ENCODE measurements at regions not wholly inside any gene's neighbourhood (a gene's known extent, or its start where the extent isn't known, plus 50 kb on each side); places are given as distances from the start of the nearest gene placed in this dataset.

GRCh38 chrX:124818033-124818432 is 471.7 kb downstream of the SH2D1A start:
- DNase-seq = no peak
- TF ChIP-seq, protein P1, sequence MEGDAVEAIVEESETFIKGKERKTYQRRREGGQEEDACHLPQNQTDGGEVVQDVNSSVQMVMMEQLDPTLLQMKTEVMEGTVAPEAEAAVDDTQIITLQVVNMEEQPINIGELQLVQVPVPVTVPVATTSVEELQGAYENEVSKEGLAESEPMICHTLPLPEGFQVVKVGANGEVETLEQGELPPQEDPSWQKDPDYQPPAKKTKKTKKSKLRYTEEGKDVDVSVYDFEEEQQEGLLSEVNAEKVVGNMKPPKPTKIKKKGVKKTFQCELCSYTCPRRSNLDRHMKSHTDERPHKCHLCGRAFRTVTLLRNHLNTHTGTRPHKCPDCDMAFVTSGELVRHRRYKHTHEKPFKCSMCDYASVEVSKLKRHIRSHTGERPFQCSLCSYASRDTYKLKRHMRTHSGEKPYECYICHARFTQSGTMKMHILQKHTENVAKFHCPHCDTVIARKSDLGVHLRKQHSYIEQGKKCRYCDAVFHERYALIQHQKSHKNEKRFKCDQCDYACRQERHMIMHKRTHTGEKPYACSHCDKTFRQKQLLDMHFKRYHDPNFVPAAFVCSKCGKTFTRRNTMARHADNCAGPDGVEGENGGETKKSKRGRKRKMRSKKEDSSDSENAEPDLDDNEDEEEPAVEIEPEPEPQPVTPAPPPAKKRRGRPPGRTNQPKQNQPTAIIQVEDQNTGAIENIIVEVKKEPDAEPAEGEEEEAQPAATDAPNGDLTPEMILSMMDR (IDR thresholded peaks at IDR 0.05) = no peak
- TF ChIP-seq EP300 (IDR thresholded peaks at IDR 0.05; ENCODE audit: low read depth) (no peak), POLR2A (IDR thresholded peaks at IDR 0.05) (no peak), POLR2AphosphoS5 (IDR thresholded peaks at IDR 0.05) (no peak)
- Histone ChIP-seq H3K36me3 (no peaks in the 10 kb centered on the region), H3K9me3 (no peaks in the 10 kb centered on the region), H3K4me1 (no peaks in the 10 kb centered on the region), H3K27ac (no peak overlapping the region), H3K4me3 (no peak overlapping the region), H3K27me3 (no peaks in the 10 kb centered on the region)
- intact Hi-C loops (cut with DNase I; ENCODE audit: low total_unique reads) = no loop called here
- 81 to 98% methylated on average over 4 to 5 of the region's 5 CpGs for WGBS, 2 donors (ENCODE audit: low coverage in 1 of 2)
- in situ Hi-C loops (cut with MboI; ENCODE audit: low pct_ligation_motif_present in 1 of 4, low pct_unique_long_range_greater_than_20kb in 1 of 4, low sequenced_read_pairs in 3 of 4) = no loop called here

DNA sequence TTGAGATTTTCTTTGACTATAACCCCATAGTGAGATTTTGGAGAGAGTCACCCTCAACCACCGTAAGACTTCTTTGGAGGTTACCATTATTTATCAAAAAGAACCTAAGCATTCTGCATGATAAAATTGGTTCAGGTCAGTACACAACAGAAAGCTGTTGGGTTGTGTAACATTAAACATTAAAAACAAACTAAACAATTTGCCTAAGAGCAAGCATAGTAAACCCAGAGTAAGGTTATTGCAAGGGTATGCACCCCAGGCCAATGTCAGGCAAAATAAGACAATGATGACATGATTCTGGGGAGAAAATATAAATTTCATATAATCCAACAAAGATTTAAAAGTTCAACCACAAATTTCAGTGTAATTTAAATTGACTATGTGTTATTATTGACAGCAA is 472.4 kb downstream of the SH2D1A start:
- TF ChIP-seq EP300 (IDR thresholded peaks at IDR 0.05; ENCODE audit: low read depth) (no peak), POLR2AphosphoS5 (IDR thresholded peaks at IDR 0.05) (no peak), POLR2A (IDR thresholded peaks at IDR 0.05) (no peak)
- TF ChIP-seq, protein P1 (IDR thresholded peaks at IDR 0.05) = no peak
- intact Hi-C loops (cut with DNase I; ENCODE audit: low total_unique reads) (no loop called here), in situ Hi-C loops (cut with MboI; ENCODE audit: low pct_ligation_motif_present in 1 of 4, low pct_unique_long_range_greater_than_20kb in 1 of 4, low sequenced_read_pairs in 3 of 4) (no loop called here)
- Histone ChIP-seq H3K9me3 (no peaks in the 10 kb centered on the region), H3K4me1 (no peaks in the 10 kb centered on the region), H3K4me3 (no peak overlapping the region), H3K27me3 (no peaks in the 10 kb centered on the region), H3K27ac (no peak overlapping the region), H3K36me3 (no peaks in the 10 kb centered on the region)
- WGBS, 2 donors (ENCODE audit: low coverage in 1 of 2) = 88% methylated on average over 1 of the region's 1 CpG; no CpG with 5 or more reads in 1 of the 2 donors
- no peak for DNase-seq

DNA sequence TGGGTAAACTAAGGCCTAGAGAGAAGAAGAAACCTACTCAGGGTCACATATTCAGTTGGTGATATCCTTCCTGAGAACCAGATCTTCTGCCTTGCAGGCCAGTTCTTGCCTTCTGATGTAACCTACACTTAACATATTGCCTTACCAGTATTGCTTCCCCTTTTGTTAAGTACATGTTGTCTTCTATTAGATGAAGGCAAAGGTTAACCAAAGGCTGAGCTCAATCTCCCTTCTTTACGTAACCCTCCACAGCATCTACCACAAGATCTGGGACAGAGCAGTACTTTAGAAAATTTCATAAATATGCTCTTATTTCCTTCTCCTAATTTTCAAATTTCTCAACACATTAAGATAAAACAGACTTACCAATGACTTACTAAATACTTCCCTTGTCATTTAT is 474.4 kb downstream of the SH2D1A start:
- no peak for TF ChIP-seq POLR2A (IDR thresholded peaks at IDR 0.05)
- no peak for TF ChIP-seq EP300 (IDR thresholded peaks at IDR 0.05; ENCODE audit: low read depth)
- TF ChIP-seq, protein P1 (IDR thresholded peaks at IDR 0.05) = no peak
- no peak for TF ChIP-seq POLR2AphosphoS5 (IDR thresholded peaks at IDR 0.05)
- Histone ChIP-seq H3K9me3 (no peaks in the 10 kb centered on the region), H3K27me3 (no peaks in the 10 kb centered on the region), H3K4me1 (no peaks in the 10 kb centered on the region), H3K27ac (no peak overlapping the region), H3K36me3 (no peaks in the 10 kb centered on the region), H3K4me3 (no peak overlapping the region)
- in situ Hi-C loops (cut with MboI; ENCODE audit: low pct_ligation_motif_present in 1 of 4, low pct_unique_long_range_greater_than_20kb in 1 of 4, low sequenced_read_pairs in 3 of 4) (no loop called here), intact Hi-C loops (cut with DNase I; ENCODE audit: low total_unique reads) (no loop called here)
- DNase-seq = no peak
- WGBS, 2 donors (ENCODE audit: low coverage in 1 of 2) = 88% methylated on average over 1 of the region's 1 CpG; no CpG with 5 or more reads in 1 of the 2 donors

DNA sequence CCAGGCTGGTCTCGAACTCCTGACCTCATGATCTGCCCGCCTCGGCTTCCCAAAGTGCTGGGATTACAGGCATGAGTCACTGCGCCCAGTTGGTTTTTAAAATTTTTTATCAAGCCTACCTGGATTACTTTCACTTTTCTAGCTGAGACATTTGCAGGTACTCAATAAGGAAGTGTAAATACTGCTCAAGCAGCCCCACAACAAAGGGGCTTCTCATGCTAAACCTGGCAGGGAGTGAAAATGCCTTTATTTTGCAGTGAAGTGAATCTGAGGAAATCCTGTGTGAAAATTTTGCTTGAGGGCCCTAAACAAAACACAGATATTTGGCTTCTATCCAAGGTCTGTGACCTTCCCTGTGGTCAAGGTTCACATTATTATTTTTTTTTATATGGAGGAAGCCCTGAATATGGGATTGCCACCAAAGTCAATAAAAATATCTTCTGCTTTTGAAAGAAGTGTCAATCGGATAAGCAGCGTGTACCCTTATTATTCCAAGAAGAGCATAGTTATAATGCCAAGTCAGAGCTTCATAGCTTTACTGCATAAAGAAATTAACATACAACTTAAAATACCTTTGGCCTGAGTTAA is 481.0 kb downstream of the SH2D1A start:
- in situ Hi-C loops (cut with MboI; ENCODE audit: low pct_ligation_motif_present in 1 of 4, low pct_unique_long_range_greater_than_20kb in 1 of 4, low sequenced_read_pairs in 3 of 4) = no loop called here
- Histone ChIP-seq H3K36me3 (no peaks in the 10 kb centered on the region), H3K27me3 (no peaks in the 10 kb centered on the region), H3K4me1 (no peaks in the 10 kb centered on the region), H3K4me3 (no peak overlapping the region), H3K27ac (no peak overlapping the region), H3K9me3 (no peaks in the 10 kb centered on the region)
- WGBS, 2 donors (ENCODE audit: low coverage in 1 of 2) = 71 to 75% methylated on average over 2 to 6 of the region's 6 CpGs
- intact Hi-C loops (cut with DNase I; ENCODE audit: low total_unique reads) = no loop called here
- DNase-seq = no peak
- TF ChIP-seq POLR2AphosphoS5 (IDR thresholded peaks at IDR 0.05) (no peak), EP300 (IDR thresholded peaks at IDR 0.05; ENCODE audit: low read depth) (no peak)

GRCh38 chrX:124829930-124830329 is 483.6 kb downstream of the SH2D1A start:
- 74 to 100% methylated on average over 1 to 5 of the region's 5 CpGs for WGBS, 2 donors (ENCODE audit: low coverage in 1 of 2)
- no peaks in the 10 kb centered on the region for H3K27me3 ChIP-seq
- no peaks in the 10 kb centered on the region for H3K4me1 ChIP-seq
- DNase-seq = no peak
- H3K36me3 ChIP-seq = no peaks in the 10 kb centered on the region
- intact Hi-C loops (cut with DNase I; ENCODE audit: low total_unique reads) (no loop called here), in situ Hi-C loops (cut with MboI; ENCODE audit: low pct_ligation_motif_present in 1 of 4, low pct_unique_long_range_greater_than_20kb in 1 of 4, low sequenced_read_pairs in 3 of 4) (no loop called here)
- no peak overlapping the region for H3K4me3 ChIP-seq
- TF ChIP-seq EP300 (IDR thresholded peaks at IDR 0.05; ENCODE audit: low read depth) (no peak), POLR2A (IDR thresholded peaks at IDR 0.05) (no peak), POLR2AphosphoS5 (IDR thresholded peaks at IDR 0.05) (no peak)
- TF ChIP-seq, protein P1 (IDR thresholded peaks at IDR 0.05) = no peak
- H3K9me3 ChIP-seq = no peaks in the 10 kb centered on the region
- H3K27ac ChIP-seq = no peak overlapping the region

Data from transverse colon (tissue), 4 donors.